Body of pancreas (tissue), 4 donors: ENCODE measurements at regions not wholly inside any gene's neighbourhood (a gene's known extent, or its start where the extent isn't known, plus 50 kb on each side); places are given as distances from the start of the nearest gene placed in this dataset.

Experiments
- CTCF ChIP-seq, 7 experiments: fragments of 450-650 bp in 4 of 7; fragments of 200-600 bp in 3 of 7; sonication (generic) in 3 of 7; IDR thresholded peaks; one replicate each; pipeline ENCODE4 v1.5.1; 2016 to 2019; ENCODE audit warnings: antibody characterized with exemption in 7 of 7
- POLR2A ChIP-seq, 3 donors: fragments of 450-650 bp; IDR thresholded peaks; one replicate each; pipeline ENCODE4 v1.6.1; 2016; ENCODE audit warnings: antibody characterized with exemption in 3 of 3, mild to moderate bottlenecking in 2 of 3

GRCh38 chr18:27685091-27685490 is 491.8 kb downstream of the CDH2 start:
- no peak for TF ChIP-seq CTCF (IDR thresholded peaks at IDR 0.05)
- TF ChIP-seq POLR2A (IDR thresholded peaks at IDR 0.05) = no peak
